ENCODE measurements at regions not wholly inside any gene's neighbourhood (a gene's known extent, or its start where the extent isn't known, plus 50 kb on each side); places are given as distances from the start of the nearest gene placed in this dataset.

GRCh38 chr6:1516742-1517520, 92.8 kb upstream of the FOXC1 start:
- TF ChIP-seq CTCF (conservative IDR thresholded peaks at IDR 0.05; ENCODE audit: control insufficient read depth, insufficient read depth, low read depth, low read length): no peak
- DNase-seq (ENCODE audit: low read depth): no peak
- no peak overlapping the region for H3K4me3 ChIP-seq (ENCODE audit: control insufficient read depth, low read depth, low read length)

GRCh38 chr6:1518855-1519254, 90.9 kb upstream of the FOXC1 start:
- H3K4me3 ChIP-seq (ENCODE audit: control insufficient read depth, low read depth, low read length): no peak overlapping the region

GRCh38 chr6:1519597-1519996, 90.1 kb upstream of the FOXC1 start:
- no peak for DNase-seq (ENCODE audit: low read depth)
- TF ChIP-seq CTCF (conservative IDR thresholded peaks at IDR 0.05; ENCODE audit: control insufficient read depth, insufficient read depth, low read depth, low read length): no peak

More at GRCh38 chr6:1518855-1519254, 90.9 kb upstream of the FOXC1 start:
- no peak for TF ChIP-seq CTCF (conservative IDR thresholded peaks at IDR 0.05; ENCODE audit: control insufficient read depth, insufficient read depth, low read depth, low read length)
- DNase-seq (ENCODE audit: low read depth): no peak

GRCh38 chr6:1522779-1523178, 86.9 kb upstream of the FOXC1 start:
- no peak for DNase-seq (ENCODE audit: low read depth)
- TF ChIP-seq CTCF (conservative IDR thresholded peaks at IDR 0.05; ENCODE audit: control insufficient read depth, insufficient read depth, low read depth, low read length): no peak
- H3K4me3 ChIP-seq (ENCODE audit: control insufficient read depth, low read depth, low read length): no peak overlapping the region

More at GRCh38 chr6:1519597-1519996, 90.1 kb upstream of the FOXC1 start:
- H3K4me3 ChIP-seq (ENCODE audit: control insufficient read depth, low read depth, low read length): no peak overlapping the region

GRCh38 chr6:1524040-1524480, 85.7 kb upstream of the FOXC1 start:
- peak; percentile 34 for TF ChIP-seq CTCF (conservative IDR thresholded peaks at IDR 0.05; ENCODE audit: control insufficient read depth, insufficient read depth, low read depth, low read length)
- no peak overlapping the region for H3K4me3 ChIP-seq (ENCODE audit: control insufficient read depth, low read depth, low read length)
- peak; percentile 59 for DNase-seq (ENCODE audit: low read depth)

GRCh38 chr6:1525364-1526038, 84.2 kb upstream of the FOXC1 start:
- no peak for DNase-seq (ENCODE audit: low read depth)
- no peak overlapping the region for H3K4me3 ChIP-seq (ENCODE audit: control insufficient read depth, low read depth, low read length)
- no peak for TF ChIP-seq CTCF (conservative IDR thresholded peaks at IDR 0.05; ENCODE audit: control insufficient read depth, insufficient read depth, low read depth, low read length)
